HepG2 (cell line): ENCODE measurements at regions not wholly inside any gene's neighbourhood (a gene's known extent, or its start where the extent isn't known, plus 50 kb on each side); places are given as distances from the start of the nearest gene placed in this dataset.

Experiments
- ATAC-seq: fragments of 200-7000 bp; cut with Tn5 transposase; 3 replicates; pipeline ENCODE4 v1.9.1; 2020; ENCODE audit warnings: mild to moderate bottlenecking, moderate library complexity
- BruUV-seq: library from RNA; stranded (reverse); fragments of 400-500 nt; replicated peaks from 2 replicates; lab custom pipeline; 2021; lab: Mats Ljungman, UMichigan
- CTCF ChIA-PET: fragments of 300-600 bp; formaldehyde crosslinking; extraction: SDS; loops from one replicate; lab custom pipeline; 2021; ENCODE audit warnings: low total read pairs, inconsistent platforms, low intra/inter-chr PET ratio; lab: Yijun Ruan, JAX
- POLR2A ChIA-PET: fragments of 350-600 bp; sonication (Branson Sonifier 250); formaldehyde crosslinking; loops from one replicate; lab custom pipeline; 2020; ENCODE audit warnings: antibody characterized with exemption, inconsistent platforms; lab: Yijun Ruan, JAX
- DNase-seq: peaks from one replicate; pipeline ENCODE4 v3.0.0-alpha.2; 2015; ENCODE audit warnings: low spot score
- FAIRE-seq: peaks from 3 replicates; lab custom pipeline; 2011; peaks lifted over from hg19 to GRCh38; lab: Jason Lieb, UNC
- H2AFZ ChIP-seq: one replicate; pipeline ENCODE4 v1.6.1; 2011; ENCODE audit warnings: low read length, inconsistent platforms
- H3K27ac ChIP-seq: fragments of 300-600 bp; 3 replicates; pipeline ENCODE4 v1.8.0; 2011; ENCODE audit warnings: mixed run types, mild to moderate bottlenecking, mixed read lengths, low read length, inconsistent platforms; ENCODE audit not compliant: insufficient read depth; ENCODE audit errors: extremely low read length
- H3K27me3 ChIP-seq, 2 experiments: fragments of 200-600 bp in 1 of 2; 2 replicates in 1 of 2; 3 replicates in 1 of 2; pipeline versions ENCODE4 v1.6.0 to v1.8.0; 2011; ENCODE audit warnings: low read length in 2 of 2, mild to moderate bottlenecking in 2 of 2, moderate library complexity in 2 of 2, inconsistent platforms in 1 of 2; ENCODE audit not compliant: insufficient read depth in 2 of 2, control insufficient read depth in 1 of 2
- H3K36me3 ChIP-seq, 2 experiments: fragments of 200-600 bp in 1 of 2; replicated peaks in 1 of 2; 2 replicates in 1 of 2; 3 replicates in 1 of 2; pipeline versions ENCODE4 v1.5.1 to v1.8.0; 2011; ENCODE audit warnings: low read length in 2 of 2, inconsistent platforms in 1 of 2; ENCODE audit not compliant: insufficient read depth in 2 of 2, control insufficient read depth in 1 of 2
- H3K4me1 ChIP-seq: 2 replicates; pipeline ENCODE4 v1.5.1; 2012; ENCODE audit warnings: low read length, inconsistent platforms; ENCODE audit not compliant: insufficient read depth
- H3K4me2 ChIP-seq: 2 replicates; pipeline ENCODE4 v1.6.0; 2011; ENCODE audit warnings: low read depth, low read length, inconsistent platforms
- H3K4me3 ChIP-seq, 3 experiments: fragments of 200-600 bp in 1 of 3; sonication (generic), shearing (Covaris generic) in 1 of 3; replicated peaks in 1 of 3; 2 replicates each; pipeline ENCODE4 v1.5.1; 2011 to 2016; ENCODE audit warnings: low read length in 3 of 3, inconsistent platforms in 2 of 3, low read depth in 2 of 3, mild to moderate bottlenecking in 2 of 3, control low read depth in 1 of 3, mixed read lengths in 1 of 3; ENCODE audit not compliant: insufficient read depth in 1 of 3
- H3K79me2 ChIP-seq: one replicate; pipeline ENCODE4 v1.6.1; 2011; ENCODE audit warnings: low read length, inconsistent platforms; ENCODE audit not compliant: insufficient read depth
- H3K9ac ChIP-seq: 2 replicates; pipeline ENCODE4 v1.6.0; 2011; ENCODE audit warnings: mild to moderate bottlenecking, low read depth, low read length, inconsistent platforms; ENCODE audit not compliant: insufficient read depth
- H3K9me3 ChIP-seq: 2 replicates; pipeline ENCODE4 v1.5.1; 2012; ENCODE audit warnings: mild to moderate bottlenecking, low read length
- H4K20me1 ChIP-seq: 2 replicates; pipeline ENCODE4 v1.6.0; 2011; ENCODE audit warnings: inconsistent platforms, mild to moderate bottlenecking, low read length, moderate library complexity; ENCODE audit not compliant: insufficient read depth
- SMAD3 ChIP-seq: sonication (generic); formaldehyde crosslinking; IDR thresholded peaks from 2 replicates; pipeline ENCODE4 v1.4.0; 2020; ENCODE audit warnings: missing genetic modification reagents
- THAP11 ChIP-seq: IDR thresholded peaks from 2 replicates; pipeline ENCODE4 v1.6.1; 2016; ENCODE audit warnings: missing biosample characterization, missing genetic modification reagents
- ZBTB42 ChIP-seq: sonication (generic); formaldehyde crosslinking; IDR thresholded peaks from 2 replicates; pipeline ENCODE4 v1.5.0; 2020; ENCODE audit warnings: mild to moderate bottlenecking, missing genetic modification reagents
- ZNF367 ChIP-seq: sonication (generic); formaldehyde crosslinking; IDR thresholded peaks from 2 replicates; pipeline ENCODE4 v1.4.0; 2020; ENCODE audit warnings: missing genetic modification reagents, borderline replicate concordance
- whole genome bisulfite sequencing: methylation state at CpG from one replicate; pipeline ENCODE4 v1.1.6; 2017; ENCODE audit warnings: low lambda C conversion rate; 5-methylcytosine and 5-hydroxymethylcytosine counted together
- in situ Hi-C: cut with HindIII; loops from 2 replicates; pipeline ENCODE4 v1.10.0; 2017; ENCODE audit warnings: low pct_unique_long_range_greater_than_20kb; ENCODE audit not compliant: extremely low pct_ligation_motif_present
- intact Hi-C: fragments of 100-400 bp; cut with micrococcal nuclease; formaldehyde crosslinking; loops from one replicate; pipeline ENCODE4 v1.10.0; 2022; ENCODE audit not compliant: unreplicated experiment
- TF ChIP-seq, protein P1 (sequence below): sonication (generic); formaldehyde crosslinking; conservative IDR thresholded peaks from 2 replicates; pipeline ENCODE4 v1.8.0; 2022; ENCODE audit warnings: missing genetic modification reagents
- TF ChIP-seq, protein P2 (sequence below): IDR thresholded peaks from 2 replicates; pipeline ENCODE4 v1.6.1; 2016; ENCODE audit warnings: low read depth

DNA sequence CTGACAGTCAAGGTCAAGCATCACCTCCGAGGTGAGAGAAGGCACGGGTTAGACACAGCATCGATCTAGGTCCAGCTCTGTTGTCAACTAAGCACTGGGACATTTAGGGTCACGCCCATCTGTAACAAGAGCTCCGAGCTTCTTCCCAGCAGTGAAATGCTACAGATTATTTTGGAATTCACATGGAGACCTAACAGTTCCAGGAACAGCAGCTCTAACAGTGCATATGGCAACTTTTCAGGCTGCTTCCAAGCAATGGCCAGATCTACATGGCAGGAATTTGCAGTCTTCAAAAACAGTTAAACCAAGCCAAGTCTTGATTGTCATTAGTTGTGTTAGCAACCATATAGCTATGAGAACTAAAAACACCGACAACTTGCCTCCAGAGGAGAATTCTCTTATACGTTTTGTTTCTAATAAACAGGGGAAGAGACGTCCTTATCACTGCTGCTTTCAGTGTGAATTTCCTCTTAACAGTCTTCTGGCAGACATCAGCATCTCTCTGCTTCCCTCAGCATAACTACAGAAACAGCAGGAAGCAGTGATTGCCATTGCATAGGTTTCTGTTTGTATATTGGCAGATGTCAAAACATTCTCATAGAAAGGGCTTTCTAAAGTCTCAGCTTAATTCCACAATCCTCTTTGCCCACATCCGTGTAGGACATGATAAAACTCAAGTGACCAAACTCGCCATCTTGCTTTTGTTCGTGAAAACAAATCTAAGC is 242.1 kb upstream of the DAPK1 start:
- Histone ChIP-seq H4K20me1 (no peaks in the 10 kb centered on the region), H3K36me3 (no peaks in the 10 kb centered on the region), H3K4me2 (no peak overlapping the region)
- no peak for ATAC-seq
- no peak for TF ChIP-seq ZNF367 (CRISPR knock-in tag)
- TF ChIP-seq, all 625 proteins: peak for 0
- intact Hi-C loops (no loop called here), in situ Hi-C loops (no loop called here)
- 0 out of 5 replicates have a peak, but pooled peaks cover 0 to 1% of the 10 kb centered on the region in 2 experiments for H3K27me3 ChIP-seq
- WGBS = 10% methylated on average over 10 of the region's 11 CpGs
- DNase-seq (no peak), FAIRE-seq (no peak)
- CTCF ChIA-PET = no interaction called here
- H2AFZ ChIP-seq = no peak overlapping the region
- no peak overlapping the region for H3K4me3 ChIP-seq
- no TSS peak for BruUV-seq
- H3K27ac ChIP-seq = no peak overlapping the region
- H3K9ac ChIP-seq = no peak overlapping the region
- no peaks in the 10 kb centered on the region for H3K9me3 ChIP-seq
- POLR2A ChIA-PET = no interaction called here
- no peaks in the 10 kb centered on the region for H3K79me2 ChIP-seq
- no peaks in the 10 kb centered on the region for H3K4me1 ChIP-seq

DNA sequence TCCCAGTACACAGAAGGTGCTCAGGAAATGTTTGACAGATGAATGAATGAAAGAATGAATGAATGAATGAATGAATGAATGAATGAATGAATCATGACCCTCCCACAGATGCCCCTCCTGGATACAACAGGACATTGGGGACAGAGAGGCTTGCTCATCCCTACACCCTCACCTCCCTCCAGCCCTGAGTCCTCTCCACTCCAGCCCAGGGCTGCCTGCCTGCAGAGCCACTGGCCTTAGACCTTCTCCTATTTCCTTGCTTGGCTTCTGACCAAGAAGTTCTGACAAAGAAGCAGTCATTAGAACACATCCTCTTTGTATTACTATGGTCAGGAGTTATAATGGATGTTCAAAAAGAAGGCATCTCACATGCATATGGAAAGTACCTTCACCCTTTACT is 240.7 kb upstream of the DAPK1 start:
- H2AFZ ChIP-seq = no peak overlapping the region
- no peak for FAIRE-seq
- no peak overlapping the region for H3K4me2 ChIP-seq
- TF ChIP-seq THAP11 (CRISPR knock-in tag) (no peak), ZBTB42 (no peak), SMAD3 (CRISPR knock-in tag) (no peak)
- TF ChIP-seq, protein P1, sequence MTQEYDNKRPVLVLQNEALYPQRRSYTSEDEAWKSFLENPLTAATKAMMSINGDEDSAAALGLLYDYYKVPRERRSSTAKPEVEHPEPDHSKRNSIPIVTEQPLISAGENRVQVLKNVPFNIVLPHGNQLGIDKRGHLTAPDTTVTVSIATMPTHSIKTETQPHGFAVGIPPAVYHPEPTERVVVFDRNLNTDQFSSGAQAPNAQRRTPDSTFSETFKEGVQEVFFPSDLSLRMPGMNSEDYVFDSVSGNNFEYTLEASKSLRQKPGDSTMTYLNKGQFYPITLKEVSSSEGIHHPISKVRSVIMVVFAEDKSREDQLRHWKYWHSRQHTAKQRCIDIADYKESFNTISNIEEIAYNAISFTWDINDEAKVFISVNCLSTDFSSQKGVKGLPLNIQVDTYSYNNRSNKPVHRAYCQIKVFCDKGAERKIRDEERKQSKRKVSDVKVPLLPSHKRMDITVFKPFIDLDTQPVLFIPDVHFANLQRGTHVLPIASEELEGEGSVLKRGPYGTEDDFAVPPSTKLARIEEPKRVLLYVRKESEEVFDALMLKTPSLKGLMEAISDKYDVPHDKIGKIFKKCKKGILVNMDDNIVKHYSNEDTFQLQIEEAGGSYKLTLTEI (CRISPR knock-in tag) = no peak
- TF ChIP-seq, protein P2, sequence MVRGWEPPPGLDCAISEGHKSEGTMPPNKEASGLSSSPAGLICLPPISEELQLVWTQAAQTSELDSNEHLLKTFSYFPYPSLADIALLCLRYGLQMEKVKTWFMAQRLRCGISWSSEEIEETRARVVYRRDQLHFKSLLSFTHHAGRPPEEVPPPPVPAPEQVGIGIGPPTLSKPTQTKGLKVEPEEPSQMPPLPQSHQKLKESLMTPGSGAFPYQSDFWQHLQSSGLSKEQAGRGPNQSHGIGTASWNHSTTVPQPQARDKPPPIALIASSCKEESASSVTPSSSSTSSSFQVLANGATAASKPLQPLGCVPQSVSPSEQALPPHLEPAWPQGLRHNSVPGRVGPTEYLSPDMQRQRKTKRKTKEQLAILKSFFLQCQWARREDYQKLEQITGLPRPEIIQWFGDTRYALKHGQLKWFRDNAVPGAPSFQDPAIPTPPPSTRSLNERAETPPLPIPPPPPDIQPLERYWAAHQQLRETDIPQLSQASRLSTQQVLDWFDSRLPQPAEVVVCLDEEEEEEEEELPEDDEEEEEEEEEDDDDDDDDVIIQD (CRISPR knock-in tag) = no peak
- H4K20me1 ChIP-seq = no peaks in the 10 kb centered on the region
- BruUV-seq = no TSS peak
- H3K36me3 ChIP-seq = no peaks in the 10 kb centered on the region
- intact Hi-C loops = no loop called here
- H3K9me3 ChIP-seq = no peaks in the 10 kb centered on the region
- H3K9ac ChIP-seq = no peak overlapping the region
- H3K79me2 ChIP-seq = no peaks in the 10 kb centered on the region
- in situ Hi-C loops = no loop called here
- H3K27ac ChIP-seq = no peak overlapping the region
- DNase-seq = no peak
- H3K4me1 ChIP-seq = no peaks in the 10 kb centered on the region
- POLR2A ChIA-PET = no interaction called here
- 0 out of 5 replicates have a peak, but pooled peaks cover 0 to 1% of the 10 kb centered on the region in 2 experiments for H3K27me3 ChIP-seq
- ATAC-seq = no peak
- CTCF ChIA-PET = no interaction called here
- H3K4me3 ChIP-seq = no peak overlapping the region
